ENCODE measurements at regions not wholly inside any gene's neighbourhood (a gene's known extent, or its start where the extent isn't known, plus 50 kb on each side); places are given as distances from the start of the nearest gene placed in this dataset.

DNA sequence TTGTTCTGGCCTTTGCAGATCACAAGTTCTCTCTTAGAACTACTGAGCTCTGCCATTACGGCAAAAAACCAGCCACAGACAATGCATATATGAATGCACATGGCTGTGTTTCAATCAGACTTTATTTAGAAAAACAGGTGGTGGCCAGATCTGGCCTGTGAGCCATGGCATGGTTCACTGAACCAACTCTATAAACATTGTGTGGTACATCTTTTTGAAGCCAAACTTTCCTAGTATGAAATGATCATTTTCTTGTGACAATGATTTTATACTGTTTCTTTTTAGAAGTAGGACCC, 65.9 kb upstream of the AMZ2 start:
- no peak overlapping the region for H3K4me2 ChIP-seq (ENCODE audit: insufficient read depth in 1 of 2, low read depth in 2 of 2, low read length in 2 of 2)
- H3K23me2 ChIP-seq (ENCODE audit: low read depth, low read length) = no peaks in the 10 kb centered on the region
- 86% methylated on average over 1 of the region's 1 CpG; no CpG with 5 or more reads in 1 of the 2 experiments for WGBS, 2 experiments (ENCODE audit: extremely low coverage in 1 of 2, insufficient coverage in 1 of 2, insufficient read length in 1 of 2, insufficient replicate concordance in 2 of 2, low coverage in 1 of 2, low lambda C conversion rate in 2 of 2, missing lambda C conversion rate in 1 of 2)
- DNase-seq (ENCODE audit: low read depth in 1 of 2, low spot score in 2 of 2) = no peak
- POLR2A ChIA-PET (ENCODE audit: partially characterized antibody) = interaction anchor here (1.4 kb wide), 1 partner anchor 14 kb away, joined by 4 read pairs; no protein-coding TSS in a partner anchor
- H2BK20ac ChIP-seq (ENCODE audit: low read length) = no peak overlapping the region
- no peak overlapping the region for H2AK5ac ChIP-seq (ENCODE audit: low read depth, low read length)
- no peaks in the 10 kb centered on the region for H3K79me2 ChIP-seq (ENCODE audit: control insufficient read depth in 1 of 2, insufficient read depth in 2 of 2, low read length in 2 of 2)
- no peak overlapping the region for H4K8ac ChIP-seq (ENCODE audit: extremely low read depth, insufficient read depth, low read length)
- H3K36me3 ChIP-seq (ENCODE audit: control insufficient read depth in 2 of 4, insufficient read depth in 4 of 4, low read length in 3 of 4) = no peaks in the 10 kb centered on the region
- CTCF ChIA-PET (ENCODE audit: partially characterized antibody) = interaction anchor here (1.0 to 8.7 kb wide), 4 partner anchors 9 to 284 kb away, joined by 5 to 63 read pairs (median 18); no protein-coding TSS in a partner anchor
- H3K27ac ChIP-seq (ENCODE audit: low read depth, low read length) = no peak overlapping the region
- H4K20me1 ChIP-seq (replicated peaks in 1 of 2; ENCODE audit: control insufficient read depth in 1 of 2, insufficient read depth in 2 of 2, low read length in 2 of 2) = no peaks in the 10 kb centered on the region
- H2AFZ ChIP-seq (ENCODE audit: low read length) = no peak overlapping the region
- no peaks in the 10 kb centered on the region for H3K27me3 ChIP-seq (replicated peaks in 1 of 4; ENCODE audit: control insufficient read depth in 3 of 4, extremely low read depth in 1 of 4, insufficient read depth in 3 of 4, low read length in 3 of 4)
- no peak overlapping the region for H2BK15ac ChIP-seq (ENCODE audit: low read length)
- H4K5ac ChIP-seq (ENCODE audit: insufficient read length, low read depth, low read length) = no peak overlapping the region
- no peak for FAIRE-seq
- no peak overlapping the region for H3K4ac ChIP-seq (replicated peaks; ENCODE audit: insufficient read length, low read depth, low read length)
- no peak overlapping the region for H2BK5ac ChIP-seq (ENCODE audit: low read depth, low read length)
- no peak overlapping the region for H3K14ac ChIP-seq (ENCODE audit: insufficient read length)
- no peaks in the 10 kb centered on the region for H3K79me1 ChIP-seq (ENCODE audit: low read depth, low read length)
- no peak overlapping the region for H3K23ac ChIP-seq (ENCODE audit: insufficient read length)
- peaks cover 0 to 4% (median 2%) of the 10 kb centered on the region in 4 experiments; a peak in 3 of 7 replicates for H3K4me1 ChIP-seq (replicated peaks in 1 of 4; ENCODE audit: control insufficient read depth in 3 of 4, insufficient read depth in 4 of 4, low read length in 3 of 4)
- no peak overlapping the region for H3K18ac ChIP-seq (ENCODE audit: extremely low read depth, low read length)
- H3K4me3 ChIP-seq (ENCODE audit: extremely low read depth in 1 of 4, insufficient read depth in 2 of 4, low read depth in 3 of 4, low read length in 4 of 4) = no peak overlapping the region
- H3K9ac ChIP-seq (replicated peaks in 1 of 4; ENCODE audit: extremely low read depth in 1 of 4, low read depth in 3 of 4, low read length in 3 of 4) = no peak overlapping the region
- H3K56ac ChIP-seq (replicated peaks; ENCODE audit: insufficient read length, low read depth, low read length) = no peak overlapping the region
- no peak overlapping the region for H2BK12ac ChIP-seq (ENCODE audit: low read depth, low read length)
- no peak overlapping the region for H2BK120ac ChIP-seq (replicated peaks; ENCODE audit: low read depth, low read length)
- H3K9me3 ChIP-seq (ENCODE audit: insufficient read depth in 2 of 2, low read depth in 1 of 2, low read length in 1 of 2) = no peaks in the 10 kb centered on the region; a peak in 1 of 4 replicates
- H4K91ac ChIP-seq (replicated peaks; ENCODE audit: insufficient read length, low read length) = no peak overlapping the region
- TF ChIP-seq KDM5A (IDR thresholded peaks at IDR 0.05; ENCODE audit: low read length) (no peak), TCF12 (IDR thresholded peaks at IDR 0.05; ENCODE audit: low read depth, low read length) (no peak), ASH2L (IDR thresholded peaks at IDR 0.05; ENCODE audit: low read length) (no peak), PHF8 (conservative IDR thresholded peaks at IDR 0.05; ENCODE audit: low read depth, low read length) (no peak), CREB1 (IDR thresholded peaks at IDR 0.05) (no peak)
- TF ChIP-seq, protein P1, sequence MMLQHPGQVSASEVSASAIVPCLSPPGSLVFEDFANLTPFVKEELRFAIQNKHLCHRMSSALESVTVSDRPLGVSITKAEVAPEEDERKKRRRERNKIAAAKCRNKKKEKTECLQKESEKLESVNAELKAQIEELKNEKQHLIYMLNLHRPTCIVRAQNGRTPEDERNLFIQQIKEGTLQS (IDR thresholded peaks at IDR 0.05; ENCODE audit: insufficient read depth, low read depth, low read length) = no peak

Data from H1 (cell line).